Adrenal gland (tissue), 9 donors: ENCODE measurements at regions not wholly inside any gene's neighbourhood (a gene's known extent, or its start where the extent isn't known, plus 50 kb on each side); places are given as distances from the start of the nearest gene placed in this dataset.

Source experiments
- DNase-seq, 7 donors: peaks; one replicate each; pipeline ENCODE4 v3.0.0-alpha.2; 2019 to 2020
- H3K27ac ChIP-seq, 5 donors: fragments of 200-600 bp; sonication (generic) in 4 of 5; 1 replicate in 3 of 5; 2 replicates in 2 of 5; pipeline versions ENCODE4 v1.5.1 to v1.8.0; 2016 to 2020; ENCODE audit warnings: mild to moderate bottlenecking in 1 of 5
- H3K27me3 ChIP-seq: fragments of 200-600 bp; 2 replicates; pipeline ENCODE4 v1.8.0; 2021
- H3K36me3 ChIP-seq, 2 donors: fragments of 200-600 bp; replicated peaks in 1 of 2; 1 replicate in 1 of 2; 2 replicates in 1 of 2; pipeline versions ENCODE4 v1.5.1 to v1.8.0; 2018 to 2022
- H3K4me1 ChIP-seq, 2 donors: fragments of 200-600 bp; replicated peaks in 1 of 2; 1 replicate in 1 of 2; 2 replicates in 1 of 2; pipeline versions ENCODE4 v1.5.1 to v1.8.0; 2018 to 2021
- H3K4me3 ChIP-seq, 4 donors: fragments of 200-600 bp; sonication (generic) in 3 of 4; one replicate each; pipeline ENCODE4 v1.5.1; 2016 to 2018
- H3K9me3 ChIP-seq, 3 donors: fragments of 200-600 bp; sonication (generic) in 1 of 3; replicated peaks in 1 of 3; 1 replicate in 2 of 3; 2 replicates in 1 of 3; pipeline versions ENCODE4 v1.5.1 to v1.8.0; 2016 to 2021
- POLR2A ChIP-seq, 2 donors: fragments of 450-650 bp; IDR thresholded peaks; one replicate each; pipeline ENCODE4 v1.6.1; 2017; ENCODE audit warnings: antibody characterized with exemption in 2 of 2, mild to moderate bottlenecking in 2 of 2, moderate library complexity in 1 of 2
- WGBS, 4 donors: extraction: QIAGEN DNeasy Blood & Tissue Kit in 2 of 4; methylation state at CpG; one replicate each; pipeline versions ENCODE4 v1.1.5 to v1.1.7; 2013 to 2017; 5-methylcytosine and 5-hydroxymethylcytosine counted together
- intact Hi-C, 2 donors: fragments of 100-400 bp; cut with DNase I; formaldehyde crosslinking; loops; one replicate each; pipeline versions ENCODE4 v1.14.1 to v1.15.0; 2022 to 2023
- TF ChIP-seq, protein P1 (sequence below), 6 experiments: fragments of 450-650 bp in 4 of 6; fragments of 200-600 bp in 2 of 6; sonication (generic) in 1 of 6; IDR thresholded peaks; 1 replicate in 5 of 6; 2 replicates in 1 of 6; pipeline versions ENCODE4 v1.5.1 to v1.8.0; 2016 to 2021; ENCODE audit warnings: antibody characterized with exemption in 6 of 6, mild to moderate bottlenecking in 2 of 6, moderate library complexity in 1 of 6
- donor health status: healthy with polysubstance abuse.
- donor health status: Bipolar disorder and iron deficiency.
- donor health status: DM: yes; HTN: yes; CAD: no.
- donor health status: DM: no; HTN: no; CAD: no.
- donor health status: DM: no; HTN: no; CAD: no.

DNA sequence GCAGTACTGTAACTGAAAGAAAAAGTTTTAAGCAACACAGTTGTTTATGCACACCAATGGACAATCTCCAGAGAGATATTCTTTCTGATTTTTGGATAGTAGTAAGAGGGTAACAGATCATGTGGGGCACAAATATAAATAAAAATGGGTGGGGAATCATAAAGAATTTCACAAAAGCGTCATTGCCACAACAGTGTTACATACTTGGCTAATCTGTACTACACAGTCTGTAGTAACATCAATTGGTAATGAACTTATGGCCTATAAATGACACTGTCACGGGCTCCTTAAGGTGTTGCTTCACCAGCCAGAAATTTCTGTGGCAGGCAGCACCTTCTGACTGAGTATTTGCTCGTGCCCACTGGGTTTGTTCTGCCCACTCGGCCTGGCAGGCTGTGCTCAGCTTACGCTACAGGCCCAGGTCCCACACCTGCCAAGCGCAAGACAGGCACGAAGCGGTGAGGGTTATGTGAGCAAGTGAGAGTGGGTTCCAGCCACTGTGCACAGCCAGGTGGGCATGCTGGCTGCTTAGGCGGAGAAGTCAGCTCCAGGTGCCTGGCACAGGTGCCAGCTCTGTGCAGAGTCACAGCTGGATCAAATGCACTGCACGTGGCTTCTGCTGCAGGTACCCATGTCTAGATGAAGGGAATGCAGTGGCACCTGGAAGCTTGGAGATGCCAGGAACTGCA lies 532.5 kb upstream of the SLC39A10 start:
- no peak for DNase-seq
- 86 to 97% (median 91%) methylated on average over 2 to 10 of the region's 10 CpGs for WGBS, 4 donors
- TF ChIP-seq, protein P1, sequence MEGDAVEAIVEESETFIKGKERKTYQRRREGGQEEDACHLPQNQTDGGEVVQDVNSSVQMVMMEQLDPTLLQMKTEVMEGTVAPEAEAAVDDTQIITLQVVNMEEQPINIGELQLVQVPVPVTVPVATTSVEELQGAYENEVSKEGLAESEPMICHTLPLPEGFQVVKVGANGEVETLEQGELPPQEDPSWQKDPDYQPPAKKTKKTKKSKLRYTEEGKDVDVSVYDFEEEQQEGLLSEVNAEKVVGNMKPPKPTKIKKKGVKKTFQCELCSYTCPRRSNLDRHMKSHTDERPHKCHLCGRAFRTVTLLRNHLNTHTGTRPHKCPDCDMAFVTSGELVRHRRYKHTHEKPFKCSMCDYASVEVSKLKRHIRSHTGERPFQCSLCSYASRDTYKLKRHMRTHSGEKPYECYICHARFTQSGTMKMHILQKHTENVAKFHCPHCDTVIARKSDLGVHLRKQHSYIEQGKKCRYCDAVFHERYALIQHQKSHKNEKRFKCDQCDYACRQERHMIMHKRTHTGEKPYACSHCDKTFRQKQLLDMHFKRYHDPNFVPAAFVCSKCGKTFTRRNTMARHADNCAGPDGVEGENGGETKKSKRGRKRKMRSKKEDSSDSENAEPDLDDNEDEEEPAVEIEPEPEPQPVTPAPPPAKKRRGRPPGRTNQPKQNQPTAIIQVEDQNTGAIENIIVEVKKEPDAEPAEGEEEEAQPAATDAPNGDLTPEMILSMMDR (IDR thresholded peaks at IDR 0.05) = no peak
- no peak for TF ChIP-seq POLR2A (IDR thresholded peaks at IDR 0.05)

DNA sequence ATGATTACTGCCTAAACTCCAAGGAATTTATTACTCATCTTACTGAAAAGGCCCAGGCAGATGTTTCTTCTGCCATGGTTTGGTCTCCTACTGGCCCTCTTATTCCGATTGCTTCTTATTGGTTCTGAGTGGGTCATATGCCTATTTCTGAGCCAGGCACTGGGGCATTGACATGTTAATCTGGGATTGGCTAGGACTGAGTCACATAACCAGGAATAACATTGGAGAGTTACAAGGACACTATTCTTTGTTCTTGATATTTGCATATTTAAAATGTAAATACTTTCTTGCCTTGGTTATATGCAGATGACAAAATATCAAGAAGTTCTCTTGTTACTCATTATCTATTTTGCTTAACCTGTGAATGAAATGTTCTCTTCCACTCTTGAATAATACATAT lies 534.4 kb upstream of the SLC39A10 start:
- Histone ChIP-seq H3K9me3 (no peaks in the 10 kb centered on the region), H3K27ac (no peak overlapping the region), H3K36me3 (no peaks in the 10 kb centered on the region), H3K4me3 (no peak overlapping the region), H3K4me1 (no peaks in the 10 kb centered on the region), H3K27me3 (no peaks in the 10 kb centered on the region)
- no peak for DNase-seq
- intact Hi-C loops = no loop called here
- 72 to 93% (median 80%) methylated on average over 1 of the region's 1 CpG for WGBS, 4 donors
- TF ChIP-seq, protein P1 (IDR thresholded peaks at IDR 0.05) = no peak
- no peak for TF ChIP-seq POLR2A (IDR thresholded peaks at IDR 0.05)

More for the DNA sequence above, 532.5 kb upstream of the SLC39A10 start:
- intact Hi-C loops = no loop called here
- no peak overlapping the region for H3K27ac ChIP-seq
- no peaks in the 10 kb centered on the region for H3K27me3 ChIP-seq
- no peaks in the 10 kb centered on the region for H3K4me1 ChIP-seq
- H3K4me3 ChIP-seq = no peak overlapping the region
- no peaks in the 10 kb centered on the region for H3K9me3 ChIP-seq
- H3K36me3 ChIP-seq = no peaks in the 10 kb centered on the region

DNA sequence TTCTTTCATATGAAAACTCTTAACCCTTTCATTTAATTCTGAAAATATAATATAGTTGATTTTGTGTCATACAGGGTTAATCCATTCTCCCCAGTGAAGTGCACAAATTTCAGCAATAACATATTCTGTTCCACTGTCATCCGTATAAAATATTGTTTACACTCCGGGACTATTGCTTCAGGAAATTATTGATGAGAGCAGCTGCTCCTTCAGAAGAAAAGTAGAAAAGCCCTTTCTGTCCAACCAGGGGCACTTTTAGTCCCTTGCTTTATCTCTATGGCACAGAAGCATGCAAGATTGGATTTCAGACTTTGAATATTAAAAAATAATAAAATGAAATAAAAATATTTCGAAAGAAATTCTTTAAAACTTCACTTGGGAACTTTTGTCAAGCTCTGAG lies 535.7 kb upstream of the SLC39A10 start:
- H3K27me3 ChIP-seq = no peaks in the 10 kb centered on the region
- no peak overlapping the region for H3K4me3 ChIP-seq
- H3K9me3 ChIP-seq = no peaks in the 10 kb centered on the region
- no peaks in the 10 kb centered on the region for H3K4me1 ChIP-seq
- no peak for DNase-seq
- no peaks in the 10 kb centered on the region for H3K36me3 ChIP-seq
- TF ChIP-seq, protein P1 (IDR thresholded peaks at IDR 0.05) = no peak
- no peak for TF ChIP-seq POLR2A (IDR thresholded peaks at IDR 0.05)
- intact Hi-C loops = no loop called here
- 52 to 57% (median 55%) methylated on average over 3 of the region's 3 CpGs for WGBS, 4 donors
- no peak overlapping the region for H3K27ac ChIP-seq

- H3K27me3 ChIP-seq = no peaks in the 10 kb centered on the region
- no peaks in the 10 kb centered on the region for H3K36me3 ChIP-seq
- intact Hi-C loops = no loop called here
- no peaks in the 10 kb centered on the region for H3K4me1 ChIP-seq
- TF ChIP-seq, protein P1 (IDR thresholded peaks at IDR 0.05) = no peak
- no peak for TF ChIP-seq POLR2A (IDR thresholded peaks at IDR 0.05)
- H3K27ac ChIP-seq = no peak overlapping the region
- no peak for DNase-seq
- H3K4me3 ChIP-seq = no peak overlapping the region
- no peaks in the 10 kb centered on the region for H3K9me3 ChIP-seq
These were observed 537.8 kb upstream of the SLC39A10 start for GRCh38 chr2:195119231-195119630.
